Amniotic epithelial cell (primary cell): ENCODE measurements at regions not wholly inside any gene's neighbourhood (a gene's known extent, or its start where the extent isn't known, plus 50 kb on each side); places are given as distances from the start of the nearest gene placed in this dataset.

Source experiments
- DNase-seq: peaks from one replicate; pipeline ENCODE4 v3.0.0-alpha.2; 2010; ENCODE audit warnings: low read depth

- no peak for DNase-seq
Measured at GRCh38 chr4:83171436-83172039, 57.0 kb upstream of the PLAC8 start.

- DNase-seq: no peak
Measured at GRCh38 chr4:83170952-83171399, 56.4 kb upstream of the PLAC8 start.
